ENCODE measurements at regions not wholly inside any gene's neighbourhood (a gene's known extent, or its start where the extent isn't known, plus 50 kb on each side); places are given as distances from the start of the nearest gene placed in this dataset.

DNA sequence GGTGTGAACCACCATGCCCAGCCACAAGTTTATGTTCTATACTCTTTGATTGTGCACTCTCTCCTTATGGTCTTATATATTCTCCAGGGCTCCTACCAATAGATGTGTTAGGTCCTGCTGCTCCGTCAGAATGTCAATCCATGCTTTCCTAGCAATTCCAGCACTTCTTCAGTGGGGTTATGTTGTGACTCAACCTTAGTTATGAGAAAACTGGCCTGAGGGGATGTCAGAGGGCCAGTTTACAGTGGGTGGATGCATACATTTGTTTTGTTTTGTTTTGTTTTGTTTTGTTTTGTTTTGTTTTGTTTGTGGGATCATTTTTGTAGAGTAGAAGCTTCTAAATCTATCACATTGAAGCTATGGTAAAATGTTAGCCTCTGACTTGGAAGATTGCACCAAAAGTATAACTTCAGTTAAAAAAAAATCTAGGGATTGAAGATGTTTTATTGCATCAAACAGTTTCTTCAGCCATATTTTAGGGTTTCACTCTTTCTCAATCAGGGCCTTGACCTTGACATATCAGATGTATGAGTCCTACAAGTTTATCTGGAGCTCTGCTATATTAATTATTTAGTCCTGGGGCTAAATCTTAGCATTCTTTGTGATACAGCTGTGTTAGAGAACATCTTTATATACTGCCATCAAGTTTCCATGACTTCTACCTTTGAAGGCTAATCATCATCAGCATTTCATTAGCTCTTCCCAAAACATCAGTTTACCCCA, 191.6 kb upstream of the CNTN5 start:
- no peak for DNase-seq (ENCODE audit: low read depth)
- no peak overlapping the region for H3K4me3 ChIP-seq (ENCODE audit: low read depth, low read length)
- TF ChIP-seq, protein P1, sequence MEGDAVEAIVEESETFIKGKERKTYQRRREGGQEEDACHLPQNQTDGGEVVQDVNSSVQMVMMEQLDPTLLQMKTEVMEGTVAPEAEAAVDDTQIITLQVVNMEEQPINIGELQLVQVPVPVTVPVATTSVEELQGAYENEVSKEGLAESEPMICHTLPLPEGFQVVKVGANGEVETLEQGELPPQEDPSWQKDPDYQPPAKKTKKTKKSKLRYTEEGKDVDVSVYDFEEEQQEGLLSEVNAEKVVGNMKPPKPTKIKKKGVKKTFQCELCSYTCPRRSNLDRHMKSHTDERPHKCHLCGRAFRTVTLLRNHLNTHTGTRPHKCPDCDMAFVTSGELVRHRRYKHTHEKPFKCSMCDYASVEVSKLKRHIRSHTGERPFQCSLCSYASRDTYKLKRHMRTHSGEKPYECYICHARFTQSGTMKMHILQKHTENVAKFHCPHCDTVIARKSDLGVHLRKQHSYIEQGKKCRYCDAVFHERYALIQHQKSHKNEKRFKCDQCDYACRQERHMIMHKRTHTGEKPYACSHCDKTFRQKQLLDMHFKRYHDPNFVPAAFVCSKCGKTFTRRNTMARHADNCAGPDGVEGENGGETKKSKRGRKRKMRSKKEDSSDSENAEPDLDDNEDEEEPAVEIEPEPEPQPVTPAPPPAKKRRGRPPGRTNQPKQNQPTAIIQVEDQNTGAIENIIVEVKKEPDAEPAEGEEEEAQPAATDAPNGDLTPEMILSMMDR (IDR thresholded peaks at IDR 0.05; ENCODE audit: low read depth, low read length), result no peak
- TF ChIP-seq POLR2A (IDR thresholded peaks at IDR 0.05; ENCODE audit: extremely low read depth, insufficient read length), result no peak

DNA sequence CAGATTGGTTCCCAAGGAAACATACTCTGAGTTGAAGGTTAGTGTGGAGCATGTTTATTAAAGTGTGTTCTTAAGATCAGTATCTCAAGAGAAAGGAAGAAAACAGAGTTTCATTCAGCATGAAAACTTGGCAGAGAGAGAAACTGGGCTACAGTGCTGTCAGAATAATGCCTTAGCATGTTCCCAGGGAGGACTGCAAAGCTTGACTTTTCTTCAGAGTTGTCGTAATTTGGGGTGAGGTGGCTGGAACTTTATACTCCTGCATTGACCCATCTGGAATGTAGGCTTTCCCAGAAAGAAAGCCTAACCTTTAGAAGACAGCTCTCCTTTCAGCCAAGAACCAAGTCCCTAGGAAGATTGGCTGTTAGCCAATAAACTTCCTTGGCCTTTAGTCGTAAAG, 190.8 kb upstream of the CNTN5 start:
- no peak for DNase-seq (ENCODE audit: low read depth)
- no peak overlapping the region for H3K4me3 ChIP-seq (ENCODE audit: low read depth, low read length)
- TF ChIP-seq, protein P1 (IDR thresholded peaks at IDR 0.05; ENCODE audit: low read depth, low read length), result no peak
- no peak for TF ChIP-seq MYC (IDR thresholded peaks at IDR 0.05; ENCODE audit: low read depth, low read length)
- TF ChIP-seq, protein P2, sequence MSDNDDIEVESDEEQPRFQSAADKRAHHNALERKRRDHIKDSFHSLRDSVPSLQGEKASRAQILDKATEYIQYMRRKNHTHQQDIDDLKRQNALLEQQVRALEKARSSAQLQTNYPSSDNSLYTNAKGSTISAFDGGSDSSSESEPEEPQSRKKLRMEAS (IDR thresholded peaks at IDR 0.05; ENCODE audit: low read depth, low read length), result no peak

DNA sequence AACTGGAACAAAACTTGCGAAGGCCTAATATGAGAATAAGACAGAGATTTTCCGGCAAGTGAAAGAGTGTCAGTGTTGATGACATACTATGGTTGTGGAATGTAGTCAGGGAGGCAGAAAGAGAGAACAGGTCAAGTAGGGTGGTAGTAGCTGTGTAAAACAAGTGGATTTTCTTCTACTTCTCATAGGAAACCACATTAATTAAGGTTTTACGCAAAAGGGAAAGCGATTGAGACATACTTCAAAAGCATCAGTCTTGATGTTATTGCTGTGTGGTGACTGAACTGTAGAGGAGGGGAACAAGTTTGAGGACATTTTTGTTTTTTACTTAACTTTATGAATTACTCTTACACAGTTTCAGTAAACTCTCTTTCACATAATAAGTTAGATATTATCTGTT, 186.0 kb upstream of the CNTN5 start:
- H3K4me3 ChIP-seq (ENCODE audit: low read depth, low read length), result no peak overlapping the region
- TF ChIP-seq POLR2A (IDR thresholded peaks at IDR 0.05; ENCODE audit: extremely low read depth, insufficient read length) (no peak), MYC (IDR thresholded peaks at IDR 0.05; ENCODE audit: low read depth, low read length) (no peak)
- TF ChIP-seq, protein P1 (IDR thresholded peaks at IDR 0.05; ENCODE audit: low read depth, low read length), result no peak
- TF ChIP-seq, protein P2 (IDR thresholded peaks at IDR 0.05; ENCODE audit: low read depth, low read length), result no peak
- DNase-seq (ENCODE audit: low read depth), result peak; percentile 18

- TF ChIP-seq, protein P2 (IDR thresholded peaks at IDR 0.05; ENCODE audit: low read depth, low read length), result no peak
- TF ChIP-seq, protein P1 (IDR thresholded peaks at IDR 0.05; ENCODE audit: low read depth, low read length), result no peak
- TF ChIP-seq POLR2A (IDR thresholded peaks at IDR 0.05; ENCODE audit: extremely low read depth, insufficient read length), result no peak
- TF ChIP-seq MYC (IDR thresholded peaks at IDR 0.05; ENCODE audit: low read depth, low read length), result no peak
- H3K4me3 ChIP-seq (ENCODE audit: low read depth, low read length), result no peak overlapping the region
Observed at GRCh38 chr11:98835335-98835734, 185.4 kb upstream of the CNTN5 start.

DNA sequence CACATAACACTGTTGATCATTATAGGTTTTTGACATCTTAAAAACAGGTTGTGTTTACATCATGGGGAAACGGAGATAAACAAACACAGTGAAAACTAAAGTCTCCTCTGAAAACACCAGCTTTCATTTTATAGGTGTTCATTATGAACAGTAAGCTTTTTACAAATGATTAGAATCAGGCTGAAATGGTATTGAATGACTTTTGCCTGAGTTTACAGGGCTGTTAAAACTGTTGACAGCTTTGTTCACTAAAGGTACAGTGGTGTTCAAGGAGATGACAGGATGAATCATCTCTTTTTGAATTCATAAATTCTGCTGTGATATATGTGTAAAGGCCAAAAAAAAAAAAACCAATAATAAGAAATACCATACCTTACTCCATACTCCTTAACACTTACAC, 184.6 kb upstream of the CNTN5 start:
- H3K4me3 ChIP-seq (ENCODE audit: low read depth, low read length), result no peak overlapping the region
- no peak for DNase-seq (ENCODE audit: low read depth)
- TF ChIP-seq POLR2A (IDR thresholded peaks at IDR 0.05; ENCODE audit: extremely low read depth, insufficient read length) (no peak), MYC (IDR thresholded peaks at IDR 0.05; ENCODE audit: low read depth, low read length) (no peak)
- TF ChIP-seq, protein P1 (IDR thresholded peaks at IDR 0.05; ENCODE audit: low read depth, low read length), result no peak
- TF ChIP-seq, protein P2 (IDR thresholded peaks at IDR 0.05; ENCODE audit: low read depth, low read length), result no peak

More at GRCh38 chr11:98835335-98835734, 185.4 kb upstream of the CNTN5 start:
- DNase-seq (ENCODE audit: low read depth), result peak; percentile 1

- TF ChIP-seq, protein P1 (IDR thresholded peaks at IDR 0.05; ENCODE audit: low read depth, low read length), result no peak
- TF ChIP-seq, protein P2 (IDR thresholded peaks at IDR 0.05; ENCODE audit: low read depth, low read length), result no peak
- TF ChIP-seq MYC (IDR thresholded peaks at IDR 0.05; ENCODE audit: low read depth, low read length) (no peak), POLR2A (IDR thresholded peaks at IDR 0.05; ENCODE audit: extremely low read depth, insufficient read length) (no peak)
- no peak for DNase-seq (ENCODE audit: low read depth)
- no peak overlapping the region for H3K4me3 ChIP-seq (ENCODE audit: low read depth, low read length)
Observed at GRCh38 chr11:98842187-98842586, 178.6 kb upstream of the CNTN5 start.

All from NB4 (cell line).